Endodermal cell (in vitro differentiated cells): ENCODE measurements at regions not wholly inside any gene's neighbourhood (a gene's known extent, or its start where the extent isn't known, plus 50 kb on each side); places are given as distances from the start of the nearest gene placed in this dataset.

Experiments used
- DNase-seq: peaks from one replicate; pipeline ENCODE4 v3.0.0-alpha.2; 2017
- H3K27ac ChIP-seq: 2 replicates; pipeline ENCODE4 v1.5.1; 2013; ENCODE audit warnings: mild to moderate bottlenecking, low read depth, low read length, moderate library complexity
- H3K27me3 ChIP-seq: 2 replicates; pipeline ENCODE4 v1.6.1; 2013; ENCODE audit warnings: mild to moderate bottlenecking, low read length, moderate library complexity; ENCODE audit not compliant: insufficient read depth, control insufficient read depth, poor library complexity, severe bottlenecking
- H3K36me3 ChIP-seq: 2 replicates; pipeline ENCODE4 v1.7.0; 2013; ENCODE audit warnings: mild to moderate bottlenecking, low read length, moderate library complexity; ENCODE audit not compliant: control insufficient read depth, insufficient read depth
- H3K4me1 ChIP-seq: one replicate; pipeline ENCODE4 v1.7.0; 2013; ENCODE audit warnings: low read length; ENCODE audit not compliant: control insufficient read depth, insufficient read depth
- H3K4me3 ChIP-seq: 2 replicates; pipeline ENCODE4 v1.5.1; 2013; ENCODE audit warnings: mild to moderate bottlenecking, low read length, moderate library complexity
- H3K9ac ChIP-seq: 2 replicates; pipeline ENCODE4 v1.6.1; 2013; ENCODE audit warnings: mild to moderate bottlenecking, low read length, moderate library complexity; ENCODE audit not compliant: poor library complexity, severe bottlenecking; ENCODE audit errors: extremely low read depth
- H3K9me3 ChIP-seq: 2 replicates; pipeline ENCODE4 v1.6.1; 2013; ENCODE audit warnings: mild to moderate bottlenecking, low read length, moderate library complexity; ENCODE audit not compliant: control insufficient read depth
- H3K27ac Mint-ChIP-seq: 2 replicates; pipeline ENCODE4 v1.8.0; 2020; ENCODE audit warnings: mixed read lengths
- H3K27me3 Mint-ChIP-seq: 2 replicates; pipeline ENCODE4 v1.8.0; 2021; ENCODE audit warnings: mild to moderate bottlenecking, mixed read lengths; ENCODE audit not compliant: insufficient read depth
- H3K36me3 Mint-ChIP-seq: 2 replicates; pipeline ENCODE4 v1.8.0; 2020; ENCODE audit warnings: low read depth, mixed read lengths
- H3K4me1 Mint-ChIP-seq: 2 replicates; pipeline ENCODE4 v1.8.0; 2020; ENCODE audit warnings: mixed read lengths
- H3K4me3 Mint-ChIP-seq: 2 replicates; pipeline ENCODE4 v1.8.0; 2020; ENCODE audit warnings: mild to moderate bottlenecking, moderate library complexity, mixed read lengths
- H3K9me3 Mint-ChIP-seq: 2 replicates; pipeline ENCODE4 v1.8.0; 2020; ENCODE audit warnings: mild to moderate bottlenecking, mixed read lengths
- CTCF ChIP-seq: fragments of 200-600 bp; sonication (generic); conservative IDR thresholded peaks from 2 replicates; pipeline ENCODE4 v1.5.0; 2021; ENCODE audit warnings: antibody characterized with exemption, mild to moderate bottlenecking
- WGBS, 2 experiments: methylation state at CpG; one replicate each; pipeline versions ENCODE4 v1.1.5 to v1.1.7; 2013; ENCODE audit warnings: missing lambda C conversion rate in 2 of 2, mixed read lengths in 1 of 2; ENCODE audit not compliant: insufficient coverage in 1 of 2, insufficient read length in 1 of 2; 5-methylcytosine and 5-hydroxymethylcytosine counted together

GRCh38 chr6:91744566-91744965 lies 1157.7 kb upstream of the MAP3K7 start:
- Mint-ChIP-seq H3K9me3 (no peaks in the 10 kb centered on the region), H3K4me3 (no peak overlapping the region), H3K4me1 (no peaks in the 10 kb centered on the region), H3K27ac (no peak overlapping the region), H3K36me3 (no peaks in the 10 kb centered on the region), H3K27me3 (no peaks in the 10 kb centered on the region)
- DNase-seq, result no peak
- H3K27ac ChIP-seq, result no peak overlapping the region
- 88 to 100% methylated on average over 2 to 3 of the region's 3 CpGs for WGBS, 2 experiments
- no peaks in the 10 kb centered on the region for H3K9me3 ChIP-seq
- no peaks in the 10 kb centered on the region for H3K36me3 ChIP-seq
- no peak overlapping the region for H3K9ac ChIP-seq
- H3K27me3 ChIP-seq, result no peaks in the 10 kb centered on the region
- H3K4me3 ChIP-seq, result no peak overlapping the region
- H3K4me1 ChIP-seq, result no peaks in the 10 kb centered on the region
- TF ChIP-seq CTCF, result no peak

- H3K4me1 Mint-ChIP-seq, result no peaks in the 10 kb centered on the region
- no peak overlapping the region for H3K27ac Mint-ChIP-seq
- H3K36me3 Mint-ChIP-seq, result no peaks in the 10 kb centered on the region
- no peak overlapping the region for H3K27ac ChIP-seq
- H3K4me3 Mint-ChIP-seq, result no peak overlapping the region
- H3K4me3 ChIP-seq, result no peak overlapping the region
- no peaks in the 10 kb centered on the region for H3K36me3 ChIP-seq
- no peaks in the 10 kb centered on the region for H3K4me1 ChIP-seq
- no peaks in the 10 kb centered on the region for H3K27me3 ChIP-seq
- 94 to 100% methylated on average over 2 of the region's 2 CpGs for WGBS, 2 experiments
- no peak for TF ChIP-seq CTCF
- no peaks in the 10 kb centered on the region for H3K9me3 Mint-ChIP-seq
- no peak for DNase-seq
- no peak overlapping the region for H3K9ac ChIP-seq
- no peaks in the 10 kb centered on the region for H3K9me3 ChIP-seq
- no peaks in the 10 kb centered on the region for H3K27me3 Mint-ChIP-seq
Measured at GRCh38 chr6:91743756-91744155, 1156.9 kb upstream of the MAP3K7 start.

GRCh38 chr6:91731939-91732338 lies 1145.1 kb upstream of the MAP3K7 start:
- Mint-ChIP-seq H3K9me3 (no peaks in the 10 kb centered on the region), H3K4me3 (no peak overlapping the region), H3K27me3 (no peaks in the 10 kb centered on the region), H3K36me3 (no peaks in the 10 kb centered on the region), H3K27ac (no peak overlapping the region), H3K4me1 (no peaks in the 10 kb centered on the region)
- H3K9me3 ChIP-seq, result no peaks in the 10 kb centered on the region
- H3K4me3 ChIP-seq, result no peak overlapping the region
- H3K36me3 ChIP-seq, result no peaks in the 10 kb centered on the region
- H3K27ac ChIP-seq, result no peak overlapping the region
- H3K27me3 ChIP-seq, result no peaks in the 10 kb centered on the region
- DNase-seq, result no peak
- no peak overlapping the region for H3K9ac ChIP-seq
- H3K4me1 ChIP-seq, result no peaks in the 10 kb centered on the region
- TF ChIP-seq CTCF, result no peak
